ENCODE measurements at regions not wholly inside any gene's neighbourhood (a gene's known extent, or its start where the extent isn't known, plus 50 kb on each side); places are given as distances from the start of the nearest gene placed in this dataset.
A peak's percentile ranks its signal among the peaks of the same experiment; 100 is the strongest.

DNA sequence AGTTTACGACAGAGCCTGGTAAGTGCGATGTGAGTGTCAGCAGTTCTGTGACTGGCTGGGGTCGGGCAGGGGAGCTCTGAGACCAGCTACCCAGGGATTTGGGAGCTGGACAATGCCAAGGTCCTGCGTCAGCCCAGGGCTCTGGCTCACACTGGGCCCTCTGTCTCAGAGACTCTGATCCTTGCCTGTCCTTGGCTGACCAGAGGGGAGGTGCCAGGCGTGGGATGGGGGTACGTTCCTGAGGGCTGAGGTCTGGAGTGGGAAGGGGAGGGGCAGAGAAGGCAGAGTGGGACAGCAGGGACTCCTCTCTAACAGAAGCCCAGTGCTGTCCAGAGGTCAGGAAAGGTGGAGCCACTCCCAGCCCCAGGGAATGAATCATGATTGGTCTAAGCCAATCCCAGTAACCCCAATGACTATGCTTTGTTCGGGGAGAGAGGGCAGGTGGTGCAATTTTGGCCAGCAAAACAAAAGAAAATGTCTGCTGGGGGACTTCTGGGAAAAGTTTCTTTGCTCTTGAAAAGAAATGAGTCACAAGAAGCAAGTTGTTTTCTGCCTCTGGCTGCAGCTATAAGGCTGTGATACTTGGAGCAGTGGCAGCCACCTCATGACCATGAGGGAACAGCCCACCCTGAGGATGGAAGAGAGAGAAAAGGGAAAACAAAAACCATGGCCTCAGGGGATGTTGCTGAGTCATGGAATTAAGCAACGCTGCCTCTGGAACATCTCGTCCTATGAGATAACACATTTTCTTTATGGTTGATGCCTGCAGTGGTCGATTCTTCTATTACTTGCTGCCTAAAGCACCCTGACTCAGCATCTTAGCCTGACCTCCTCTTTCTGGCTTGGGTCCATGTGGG lies 108.3 kb downstream of the CHST1 start:
- ATAC-seq (ENCODE audit: low FRiP score) (peak; percentile 53), DNase-seq (ENCODE audit: low spot score) (no peak)
- TF ChIP-seq, protein P1, sequence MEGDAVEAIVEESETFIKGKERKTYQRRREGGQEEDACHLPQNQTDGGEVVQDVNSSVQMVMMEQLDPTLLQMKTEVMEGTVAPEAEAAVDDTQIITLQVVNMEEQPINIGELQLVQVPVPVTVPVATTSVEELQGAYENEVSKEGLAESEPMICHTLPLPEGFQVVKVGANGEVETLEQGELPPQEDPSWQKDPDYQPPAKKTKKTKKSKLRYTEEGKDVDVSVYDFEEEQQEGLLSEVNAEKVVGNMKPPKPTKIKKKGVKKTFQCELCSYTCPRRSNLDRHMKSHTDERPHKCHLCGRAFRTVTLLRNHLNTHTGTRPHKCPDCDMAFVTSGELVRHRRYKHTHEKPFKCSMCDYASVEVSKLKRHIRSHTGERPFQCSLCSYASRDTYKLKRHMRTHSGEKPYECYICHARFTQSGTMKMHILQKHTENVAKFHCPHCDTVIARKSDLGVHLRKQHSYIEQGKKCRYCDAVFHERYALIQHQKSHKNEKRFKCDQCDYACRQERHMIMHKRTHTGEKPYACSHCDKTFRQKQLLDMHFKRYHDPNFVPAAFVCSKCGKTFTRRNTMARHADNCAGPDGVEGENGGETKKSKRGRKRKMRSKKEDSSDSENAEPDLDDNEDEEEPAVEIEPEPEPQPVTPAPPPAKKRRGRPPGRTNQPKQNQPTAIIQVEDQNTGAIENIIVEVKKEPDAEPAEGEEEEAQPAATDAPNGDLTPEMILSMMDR (IDR thresholded peaks at IDR 0.05), result no peak

DNA sequence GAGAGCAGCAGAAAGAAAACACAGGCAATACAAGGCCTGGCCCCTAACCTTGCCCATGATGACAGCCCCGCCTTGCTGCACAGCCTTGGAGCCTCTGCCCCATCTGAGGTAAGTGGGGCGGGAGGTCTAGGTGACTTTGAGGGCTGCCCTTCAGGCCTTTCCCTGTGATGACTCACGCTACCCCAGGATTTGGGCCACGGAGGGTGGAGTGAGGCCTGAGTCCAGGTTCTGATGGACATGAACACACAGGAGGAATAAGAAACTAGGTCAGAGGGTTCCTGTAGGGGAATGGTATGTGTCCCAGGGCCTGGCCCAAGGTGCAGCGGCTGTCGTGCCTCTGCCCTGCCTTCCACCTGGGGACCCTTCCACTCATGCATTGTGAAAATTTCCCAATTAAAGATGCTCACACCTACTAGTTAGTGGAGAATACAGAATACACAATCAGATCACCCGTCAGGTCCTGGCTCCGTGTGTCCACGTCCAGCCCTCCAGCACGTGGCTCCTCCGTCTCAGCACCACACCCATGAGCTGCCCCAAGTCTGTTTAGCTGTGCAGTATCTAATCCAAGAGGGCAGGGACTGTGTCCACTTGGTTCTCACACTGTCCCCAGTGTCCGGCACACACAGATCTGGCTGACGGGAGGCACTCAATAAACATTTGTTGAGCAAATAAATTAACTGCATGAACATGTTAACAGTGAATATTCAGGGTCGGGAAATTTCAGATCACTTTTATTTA lies 111.0 kb downstream of the CHST1 start:
- ATAC-seq (ENCODE audit: low FRiP score), result no peak
- TF ChIP-seq, protein P1 (IDR thresholded peaks at IDR 0.05), result no peak
- no peak for DNase-seq (ENCODE audit: low spot score)

DNA sequence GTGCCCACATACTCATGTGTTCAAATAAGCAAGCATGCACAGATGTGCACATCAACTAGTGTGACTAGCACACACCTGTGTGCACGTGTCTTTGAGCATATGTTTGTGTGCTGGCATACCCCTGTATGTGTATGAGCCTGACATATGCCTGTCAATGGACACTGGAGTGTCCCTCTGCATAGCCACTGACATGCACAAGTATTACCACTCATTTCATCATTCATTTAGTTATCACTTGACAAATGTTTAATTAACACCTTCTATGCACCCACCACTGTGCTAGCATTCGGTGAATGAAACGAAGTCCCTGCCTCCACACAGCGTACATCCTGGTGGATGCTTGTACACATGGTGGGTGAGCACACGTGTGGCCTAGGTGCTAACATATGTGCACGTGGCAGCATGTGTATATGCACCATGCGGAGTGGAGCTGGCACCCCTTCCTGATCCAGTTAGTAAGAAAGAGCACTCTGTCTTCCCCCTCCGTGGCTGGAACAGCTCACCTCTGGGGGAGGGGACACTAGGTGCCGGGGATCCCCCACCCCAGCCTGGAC lies 112.0 kb downstream of the CHST1 start:
- no peak for DNase-seq (ENCODE audit: low spot score)
- TF ChIP-seq, protein P1 (IDR thresholded peaks at IDR 0.05), result no peak

DNA sequence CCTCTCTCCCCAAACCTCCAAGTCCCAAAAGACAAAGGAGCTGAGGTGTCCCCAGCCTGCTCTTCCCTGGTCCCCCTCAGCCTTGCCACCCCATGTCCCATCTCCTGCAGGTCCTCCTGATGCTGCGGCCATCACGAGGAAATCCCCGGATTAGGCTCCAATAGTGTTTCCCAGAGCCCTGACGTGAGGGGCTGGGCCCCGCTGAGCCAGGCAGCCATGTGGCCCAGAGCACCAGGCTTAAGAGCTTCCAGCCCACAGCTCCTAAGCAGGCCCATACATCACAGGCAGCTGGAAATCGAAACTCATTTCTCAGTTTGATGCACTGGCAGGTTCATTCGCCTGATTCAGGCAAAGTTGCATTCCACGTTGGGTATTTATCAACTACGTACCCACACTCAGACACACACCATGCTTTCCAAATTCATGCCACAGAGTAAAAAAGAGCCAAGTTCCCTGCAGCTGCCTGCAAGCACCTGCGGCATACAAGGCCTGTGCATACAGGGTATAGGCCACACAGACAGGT lies 114.2 kb downstream of the CHST1 start:
- DNase-seq (ENCODE audit: low spot score) (no peak), ATAC-seq (ENCODE audit: low FRiP score) (no peak)
- TF ChIP-seq, protein P1 (IDR thresholded peaks at IDR 0.05), result no peak

More for the DNA sequence above, 112.0 kb downstream of the CHST1 start:
- ATAC-seq (ENCODE audit: low FRiP score), result no peak

DNA sequence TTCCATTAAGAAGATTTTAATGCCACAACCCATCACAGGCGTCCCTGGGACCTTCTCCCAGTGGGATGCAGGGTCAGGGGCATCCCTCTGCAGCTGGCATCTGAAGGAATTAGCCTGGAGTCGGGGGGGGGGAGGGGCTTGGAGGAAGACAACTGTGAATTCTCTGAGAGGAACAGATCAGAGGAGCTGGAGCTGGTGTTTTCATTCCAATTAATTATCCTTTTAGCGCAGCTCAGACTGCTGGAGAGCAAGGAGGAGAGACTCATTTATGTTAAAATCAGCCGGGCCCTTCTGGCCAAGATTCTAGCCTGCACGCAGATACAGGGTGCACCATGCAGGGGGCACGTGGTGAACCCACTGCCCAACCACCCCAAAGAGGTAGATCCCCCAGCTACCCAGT lies 116.2 kb downstream of the CHST1 start:
- TF ChIP-seq, protein P1 (IDR thresholded peaks at IDR 0.05), result no peak
- DNase-seq (ENCODE audit: low spot score) (no peak), ATAC-seq (ENCODE audit: low FRiP score) (no peak)

DNA sequence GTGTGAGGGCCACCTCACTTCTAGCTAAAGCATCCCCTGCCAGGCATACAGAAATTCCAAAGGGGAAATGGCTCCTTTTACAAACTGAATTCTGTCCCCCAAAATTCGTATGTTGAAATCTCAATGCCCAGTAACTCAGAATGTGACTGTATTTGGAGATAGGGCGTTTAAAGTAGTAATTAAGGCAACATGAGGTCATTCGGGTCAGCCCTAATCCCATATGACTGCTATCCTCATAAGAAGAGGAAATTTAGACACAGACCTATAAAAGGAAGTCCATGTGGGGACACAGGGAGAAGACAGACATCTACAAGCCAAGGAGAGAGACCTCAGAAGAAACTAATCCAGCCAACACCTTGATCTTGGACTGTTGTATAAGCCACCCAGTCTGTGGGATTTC lies 119.1 kb downstream of the CHST1 start:
- TF ChIP-seq, protein P1 (IDR thresholded peaks at IDR 0.05), result no peak
- ATAC-seq (ENCODE audit: low FRiP score), result no peak
- no peak for DNase-seq (ENCODE audit: low spot score)

Measured in omental fat pad (tissue), 3 donors.